ENCODE measurements at regions not wholly inside any gene's neighbourhood (a gene's known extent, or its start where the extent isn't known, plus 50 kb on each side); places are given as distances from the start of the nearest gene placed in this dataset.

DNA sequence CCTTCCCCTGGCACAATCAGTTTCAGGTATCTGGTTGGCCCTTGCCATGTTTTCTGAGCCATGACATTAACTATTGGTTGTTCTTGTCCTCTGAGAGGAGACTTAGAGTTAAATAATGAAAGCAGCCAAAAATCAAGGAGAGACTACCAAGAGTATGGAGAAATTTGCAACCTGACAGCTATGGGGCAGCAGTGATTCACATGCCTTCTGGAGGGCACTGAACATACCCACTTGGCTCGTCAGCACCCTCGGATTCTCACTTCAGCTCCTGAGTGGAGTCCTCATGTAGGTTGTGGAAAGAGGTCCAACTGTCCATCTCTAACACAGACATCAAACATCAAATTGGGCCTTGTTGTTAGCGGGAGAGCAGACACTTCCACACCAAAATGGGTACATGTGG lies 265.6 kb downstream of the EBLN2 start:
- DNase-seq, result no peak
- 67 to 82% methylated on average over 1 to 3 of the region's 3 CpGs for WGBS, 2 donors (ENCODE audit: low coverage in 1 of 2)
- intact Hi-C loops (cut with DNase I; ENCODE audit: low total_unique reads) (no loop called here), in situ Hi-C loops (cut with MboI; ENCODE audit: low pct_ligation_motif_present in 1 of 4, low pct_unique_long_range_greater_than_20kb in 1 of 4, low sequenced_read_pairs in 3 of 4) (no loop called here)
- Histone ChIP-seq H3K27me3 (no peaks in the 10 kb centered on the region), H3K4me3 (no peak overlapping the region), H3K9me3 (no peaks in the 10 kb centered on the region), H3K4me1 (peaks cover 0 to 14% (median 9%) of the 10 kb centered on the region in 4 donors), H3K36me3 (no peaks in the 10 kb centered on the region), H3K27ac (no peak overlapping the region)
- no peak for TF ChIP-seq EP300 (IDR thresholded peaks at IDR 0.05; ENCODE audit: low read depth)
- no peak for TF ChIP-seq POLR2A (IDR thresholded peaks at IDR 0.05)
- TF ChIP-seq, protein P1, sequence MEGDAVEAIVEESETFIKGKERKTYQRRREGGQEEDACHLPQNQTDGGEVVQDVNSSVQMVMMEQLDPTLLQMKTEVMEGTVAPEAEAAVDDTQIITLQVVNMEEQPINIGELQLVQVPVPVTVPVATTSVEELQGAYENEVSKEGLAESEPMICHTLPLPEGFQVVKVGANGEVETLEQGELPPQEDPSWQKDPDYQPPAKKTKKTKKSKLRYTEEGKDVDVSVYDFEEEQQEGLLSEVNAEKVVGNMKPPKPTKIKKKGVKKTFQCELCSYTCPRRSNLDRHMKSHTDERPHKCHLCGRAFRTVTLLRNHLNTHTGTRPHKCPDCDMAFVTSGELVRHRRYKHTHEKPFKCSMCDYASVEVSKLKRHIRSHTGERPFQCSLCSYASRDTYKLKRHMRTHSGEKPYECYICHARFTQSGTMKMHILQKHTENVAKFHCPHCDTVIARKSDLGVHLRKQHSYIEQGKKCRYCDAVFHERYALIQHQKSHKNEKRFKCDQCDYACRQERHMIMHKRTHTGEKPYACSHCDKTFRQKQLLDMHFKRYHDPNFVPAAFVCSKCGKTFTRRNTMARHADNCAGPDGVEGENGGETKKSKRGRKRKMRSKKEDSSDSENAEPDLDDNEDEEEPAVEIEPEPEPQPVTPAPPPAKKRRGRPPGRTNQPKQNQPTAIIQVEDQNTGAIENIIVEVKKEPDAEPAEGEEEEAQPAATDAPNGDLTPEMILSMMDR (IDR thresholded peaks at IDR 0.05), result no peak
- TF ChIP-seq POLR2AphosphoS5 (IDR thresholded peaks at IDR 0.05), result no peak

Small RNA genes in the stretch of these regions (small RNA-seq; reads per million reads assigned to genes)
- gene RNU6-1270P, result 0 reads per million in 4 donors
